GM13976 (cell line): ENCODE measurements at regions not wholly inside any gene's neighbourhood (a gene's known extent, or its start where the extent isn't known, plus 50 kb on each side); places are given as distances from the start of the nearest gene placed in this dataset.

Experiments
- DNase-seq: peaks from one replicate; pipeline ENCODE4 v3.0.0; 2012; ENCODE audit warnings: low spot score
- CTCF ChIP-seq: IDR thresholded peaks from 2 replicates; pipeline ENCODE4 v1.5.1; 2012; ENCODE audit warnings: borderline replicate concordance, mild to moderate bottlenecking; ENCODE audit not compliant: insufficient read depth; ENCODE audit errors: extremely low read depth, missing control alignments, control extremely low read depth
- in situ Hi-C: fragments of 300-500 bp; cut with MboI; formaldehyde crosslinking; loops from one replicate; pipeline ENCODE4 v1.12.0; 2022; ENCODE audit warnings: low sequenced_read_pairs, mixed read lengths, inconsistent platforms; ENCODE audit not compliant: unreplicated experiment

- in situ Hi-C loops: no loop called here
Measured at GRCh38 chr5:113652161-113652560, 138.7 kb downstream of the YTHDC2 start.

GRCh38 chr5:113654828-113655227 is 141.3 kb downstream of the YTHDC2 start:
- TF ChIP-seq CTCF: no peak
- DNase-seq: no peak
- in situ Hi-C loops: no loop called here

More at GRCh38 chr5:113652161-113652560, 138.7 kb downstream of the YTHDC2 start:
- TF ChIP-seq CTCF: no peak
- DNase-seq: no peak

GRCh38 chr5:113660206-113660605 is 146.7 kb downstream of the YTHDC2 start:
- TF ChIP-seq CTCF: no peak
- in situ Hi-C loops: no loop called here
- no peak for DNase-seq

GRCh38 chr5:113660706-113661250 is 147.3 kb downstream of the YTHDC2 start:
- no peak for TF ChIP-seq CTCF
- in situ Hi-C loops: no loop called here
- no peak for DNase-seq

- DNase-seq: peak; percentile 6
- TF ChIP-seq CTCF: peak; percentile 49
- in situ Hi-C loops: no loop called here
Measured at GRCh38 chr5:113663879-113664541, 150.5 kb downstream of the YTHDC2 start.

- no peak for DNase-seq
- no peak for TF ChIP-seq CTCF
- in situ Hi-C loops: no loop called here
Measured at GRCh38 chr5:113673041-113673440, 159.5 kb downstream of the YTHDC2 start.
